NCI-H1092 (cell line): ENCODE measurements at regions not wholly inside any gene's neighbourhood (a gene's known extent, or its start where the extent isn't known, plus 50 kb on each side); places are given as distances from the start of the nearest gene placed in this dataset.

Source experiments
- DNase-seq: peaks from one replicate; lab custom pipeline; 2025; lab: John Stamatoyannopoulos, UW

GRCh38 chr3:28816017-28816416, 464.9 kb upstream of the RBMS3 start:
- DNase-seq: no peak

- DNase-seq: no peak
Measured at GRCh38 chr3:28824316-28824715, 456.6 kb upstream of the RBMS3 start.

GRCh38 chr3:28826840-28827239, 454.0 kb upstream of the RBMS3 start:
- DNase-seq: no peak

GRCh38 chr3:28835249-28835648, 445.6 kb upstream of the RBMS3 start:
- no peak for DNase-seq

GRCh38 chr3:28835751-28836150, 445.1 kb upstream of the RBMS3 start:
- no peak for DNase-seq

- DNase-seq: no peak
Measured at GRCh38 chr3:28836199-28836598, 444.7 kb upstream of the RBMS3 start.

GRCh38 chr3:28840976-28841376, 439.9 kb upstream of the RBMS3 start:
- no peak for DNase-seq

- DNase-seq: no peak
Measured at GRCh38 chr3:28841441-28841840, 439.4 kb upstream of the RBMS3 start.

GRCh38 chr3:28844298-28845005, 436.4 kb upstream of the RBMS3 start:
- no peak for DNase-seq

GRCh38 chr3:28845006-28845324, 435.9 kb upstream of the RBMS3 start:
- no peak for DNase-seq

GRCh38 chr3:28846971-28847478, 433.8 kb upstream of the RBMS3 start:
- no peak for DNase-seq

GRCh38 chr3:28847736-28848135, 433.1 kb upstream of the RBMS3 start:
- no peak for DNase-seq

- DNase-seq: no peak
Measured at GRCh38 chr3:28850186-28850585, 430.7 kb upstream of the RBMS3 start.

- DNase-seq: no peak
Measured at GRCh38 chr3:28853830-28854229, 427.0 kb upstream of the RBMS3 start.

- DNase-seq: no peak
Measured at GRCh38 chr3:28856796-28857195, 424.1 kb upstream of the RBMS3 start.

GRCh38 chr3:28859897-28860296, 421.0 kb upstream of the RBMS3 start:
- DNase-seq: no peak

GRCh38 chr3:28860307-28860706, 420.6 kb upstream of the RBMS3 start:
- no peak for DNase-seq

- no peak for DNase-seq
Measured at GRCh38 chr3:28863186-28863585, 417.7 kb upstream of the RBMS3 start.

GRCh38 chr3:28867836-28868235, 413.0 kb upstream of the RBMS3 start:
- DNase-seq: no peak

GRCh38 chr3:28868897-28869296, 412.0 kb upstream of the RBMS3 start:
- no peak for DNase-seq

GRCh38 chr3:28877912-28878311, 403.0 kb upstream of the RBMS3 start:
- no peak for DNase-seq

GRCh38 chr3:28890373-28890772, 390.5 kb upstream of the RBMS3 start:
- no peak for DNase-seq

- DNase-seq: no peak
Measured at GRCh38 chr3:28891485-28891884, 389.4 kb upstream of the RBMS3 start.

GRCh38 chr3:28900301-28900700, 380.6 kb upstream of the RBMS3 start:
- DNase-seq: no peak
